K562 (cell line): ENCODE measurements at regions not wholly inside any gene's neighbourhood (a gene's known extent, or its start where the extent isn't known, plus 50 kb on each side); places are given as distances from the start of the nearest gene placed in this dataset.

Source experiments
- NFYB ChIP-seq: IDR thresholded peaks from 2 replicates; pipeline ENCODE4 v1.6.1; 2011; ENCODE audit warnings: mild to moderate bottlenecking, moderate library complexity; ENCODE audit not compliant: insufficient read length; ENCODE audit errors: extremely low read depth
- POLR3A ChIP-seq: IDR thresholded peaks from 2 replicates; pipeline ENCODE4 v1.6.1; 2011; ENCODE audit warnings: borderline replicate concordance, mild to moderate bottlenecking, moderate library complexity; ENCODE audit not compliant: insufficient read length, insufficient read depth; ENCODE audit errors: extremely low read depth
- SMC3 ChIP-seq: conservative IDR thresholded peaks from 2 replicates; pipeline ENCODE4 v1.6.1; 2011; ENCODE audit warnings: low read depth, low read length, improper control_type of control experiment; ENCODE audit not compliant: insufficient read depth
- SP1 ChIP-seq: sonication (generic); formaldehyde crosslinking; IDR thresholded peaks from 2 replicates; pipeline ENCODE4 v1.8.1; 2022; ENCODE audit warnings: mild to moderate bottlenecking, missing genetic modification reagents
- SP2 ChIP-seq: IDR thresholded peaks from 2 replicates; pipeline ENCODE4 v1.6.1; 2011; ENCODE audit warnings: mild to moderate bottlenecking, low read depth, low read length, moderate library complexity; ENCODE audit not compliant: poor library complexity, severe bottlenecking; ENCODE audit errors: extremely low read depth
- SPI1 ChIP-seq: IDR thresholded peaks from 2 replicates; pipeline ENCODE4 v1.6.1; 2011; ENCODE audit warnings: low read depth, low read length, control low read depth, borderline replicate concordance
- ZEB2 ChIP-seq: fragments of 450-650 bp; IDR thresholded peaks from 2 replicates; pipeline ENCODE4 v1.6.1; 2016
- TF ChIP-seq, protein P1 (sequence below), 3 experiments: IDR thresholded peaks in 2 of 3; conservative IDR thresholded peaks in 1 of 3; 2 replicates each; pipeline ENCODE4 v1.5.1; 2011 to 2012; ENCODE audit warnings: low read length in 3 of 3, mild to moderate bottlenecking in 3 of 3, control low read depth in 2 of 3, improper control_type of control experiment in 1 of 3, inconsistent platforms in 1 of 3, low read depth in 1 of 3, mixed read lengths in 1 of 3, moderate library complexity in 1 of 3; ENCODE audit not compliant: insufficient read depth in 2 of 3

GRCh38 chr7:3197567-3198213 lies 103.4 kb upstream of the SDK1 start:
- no peak for TF ChIP-seq SPI1
- no peak for TF ChIP-seq POLR3A
- TF ChIP-seq SP1 (CRISPR knock-in tag) = no peak
- no peak for TF ChIP-seq SMC3
- TF ChIP-seq, protein P1, sequence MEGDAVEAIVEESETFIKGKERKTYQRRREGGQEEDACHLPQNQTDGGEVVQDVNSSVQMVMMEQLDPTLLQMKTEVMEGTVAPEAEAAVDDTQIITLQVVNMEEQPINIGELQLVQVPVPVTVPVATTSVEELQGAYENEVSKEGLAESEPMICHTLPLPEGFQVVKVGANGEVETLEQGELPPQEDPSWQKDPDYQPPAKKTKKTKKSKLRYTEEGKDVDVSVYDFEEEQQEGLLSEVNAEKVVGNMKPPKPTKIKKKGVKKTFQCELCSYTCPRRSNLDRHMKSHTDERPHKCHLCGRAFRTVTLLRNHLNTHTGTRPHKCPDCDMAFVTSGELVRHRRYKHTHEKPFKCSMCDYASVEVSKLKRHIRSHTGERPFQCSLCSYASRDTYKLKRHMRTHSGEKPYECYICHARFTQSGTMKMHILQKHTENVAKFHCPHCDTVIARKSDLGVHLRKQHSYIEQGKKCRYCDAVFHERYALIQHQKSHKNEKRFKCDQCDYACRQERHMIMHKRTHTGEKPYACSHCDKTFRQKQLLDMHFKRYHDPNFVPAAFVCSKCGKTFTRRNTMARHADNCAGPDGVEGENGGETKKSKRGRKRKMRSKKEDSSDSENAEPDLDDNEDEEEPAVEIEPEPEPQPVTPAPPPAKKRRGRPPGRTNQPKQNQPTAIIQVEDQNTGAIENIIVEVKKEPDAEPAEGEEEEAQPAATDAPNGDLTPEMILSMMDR (IDR thresholded peaks at IDR 0.05 in 2 of 3, conservative IDR thresholded peaks at IDR 0.05 in 1 of 3; ENCODE audit: insufficient read depth in 2 of 3, low read depth in 1 of 3, low read length in 3 of 3) = no peak
- TF ChIP-seq SP2 = no peak
- TF ChIP-seq ZEB2 = no peak
- no peak for TF ChIP-seq NFYB
